ENCODE measurements at regions not wholly inside any gene's neighbourhood (a gene's known extent, or its start where the extent isn't known, plus 50 kb on each side); places are given as distances from the start of the nearest gene placed in this dataset.

DNA sequence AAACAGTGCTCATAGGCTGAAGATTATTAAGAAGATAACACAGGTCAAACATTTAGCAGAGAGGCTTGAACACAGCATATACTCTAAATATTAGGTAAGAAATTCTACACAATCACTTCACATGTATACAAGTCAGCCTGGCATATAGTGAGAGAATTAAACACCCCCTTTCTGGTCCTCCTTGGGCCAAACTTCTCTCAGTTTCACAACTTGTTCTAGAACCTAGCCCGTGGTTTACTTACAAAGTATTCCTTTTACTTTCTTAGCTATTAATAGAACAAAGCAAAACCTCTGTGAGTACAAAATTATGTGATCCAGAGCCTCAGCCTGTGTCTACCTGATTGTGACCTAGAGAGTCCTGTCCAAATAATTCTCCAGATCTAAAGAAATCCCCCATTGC is 562.8 kb downstream of the TNS1 start:
- no peaks in the 10 kb centered on the region for H3K9me3 Mint-ChIP-seq
- H3K4me3 Mint-ChIP-seq = no peak overlapping the region
- TF ChIP-seq, protein P1, sequence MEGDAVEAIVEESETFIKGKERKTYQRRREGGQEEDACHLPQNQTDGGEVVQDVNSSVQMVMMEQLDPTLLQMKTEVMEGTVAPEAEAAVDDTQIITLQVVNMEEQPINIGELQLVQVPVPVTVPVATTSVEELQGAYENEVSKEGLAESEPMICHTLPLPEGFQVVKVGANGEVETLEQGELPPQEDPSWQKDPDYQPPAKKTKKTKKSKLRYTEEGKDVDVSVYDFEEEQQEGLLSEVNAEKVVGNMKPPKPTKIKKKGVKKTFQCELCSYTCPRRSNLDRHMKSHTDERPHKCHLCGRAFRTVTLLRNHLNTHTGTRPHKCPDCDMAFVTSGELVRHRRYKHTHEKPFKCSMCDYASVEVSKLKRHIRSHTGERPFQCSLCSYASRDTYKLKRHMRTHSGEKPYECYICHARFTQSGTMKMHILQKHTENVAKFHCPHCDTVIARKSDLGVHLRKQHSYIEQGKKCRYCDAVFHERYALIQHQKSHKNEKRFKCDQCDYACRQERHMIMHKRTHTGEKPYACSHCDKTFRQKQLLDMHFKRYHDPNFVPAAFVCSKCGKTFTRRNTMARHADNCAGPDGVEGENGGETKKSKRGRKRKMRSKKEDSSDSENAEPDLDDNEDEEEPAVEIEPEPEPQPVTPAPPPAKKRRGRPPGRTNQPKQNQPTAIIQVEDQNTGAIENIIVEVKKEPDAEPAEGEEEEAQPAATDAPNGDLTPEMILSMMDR (IDR thresholded peaks at IDR 0.05) = no peak
- no peak overlapping the region for H3K27ac Mint-ChIP-seq
- no peak for DNase-seq
- H3K27me3 Mint-ChIP-seq (ENCODE audit: insufficient read depth) = no peaks in the 10 kb centered on the region; the same call in 1 of the 2 replicates
- no peaks in the 10 kb centered on the region for H3K36me3 Mint-ChIP-seq (ENCODE audit: low read depth)
- H3K4me1 Mint-ChIP-seq (ENCODE audit: low read depth) = peaks cover 6% of the 10 kb centered on the region; the same call in 1 of the 2 replicates

DNA sequence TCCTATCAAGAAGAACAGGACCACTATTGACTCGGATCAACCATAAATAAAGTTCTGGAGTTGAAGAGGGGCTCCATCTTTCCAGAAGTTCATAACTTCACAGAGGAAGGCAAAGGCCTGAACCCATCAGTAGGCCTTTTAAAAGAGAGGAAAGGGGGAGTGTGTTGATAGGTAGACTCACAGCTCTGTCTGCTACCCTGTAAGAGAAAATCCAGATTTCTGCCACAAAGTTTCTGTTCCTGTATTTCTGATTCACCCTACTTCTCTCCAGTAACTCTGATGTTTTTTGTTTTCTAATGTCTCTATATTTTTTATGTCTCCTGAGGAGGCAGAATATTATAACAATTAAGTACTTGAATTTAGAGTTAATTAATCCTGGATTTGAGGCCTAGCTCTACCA is 564.0 kb downstream of the TNS1 start:
- Mint-ChIP-seq H3K9me3 (no peaks in the 10 kb centered on the region), H3K4me3 (no peak overlapping the region), H3K4me1 (ENCODE audit: low read depth) (peaks cover 16% of the 10 kb centered on the region), H3K36me3 (ENCODE audit: low read depth) (no peaks in the 10 kb centered on the region), H3K27ac (no peak overlapping the region), H3K27me3 (ENCODE audit: insufficient read depth) (no peaks in the 10 kb centered on the region; the same call in 1 of the 2 replicates)
- no peak for DNase-seq
- TF ChIP-seq, protein P1 (IDR thresholded peaks at IDR 0.05) = no peak

DNA sequence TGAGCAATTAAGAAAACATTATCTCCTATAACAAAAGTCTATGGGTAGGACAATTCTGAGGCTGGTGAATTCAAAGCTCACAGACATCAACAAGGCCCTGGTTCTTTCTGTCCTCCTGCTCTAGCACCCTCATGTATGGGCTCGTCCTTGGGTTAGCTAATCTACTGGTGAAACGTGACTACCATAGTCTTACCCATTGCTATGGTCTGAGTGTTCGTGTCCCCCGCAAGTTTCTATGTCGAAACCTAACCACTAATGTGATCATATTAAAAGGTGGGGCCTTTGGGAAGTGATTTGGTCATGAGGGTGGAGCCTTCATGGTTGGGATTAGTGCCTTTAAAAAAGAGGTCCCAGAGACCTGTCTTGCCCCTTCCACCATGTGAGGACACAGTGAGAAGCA is 564.7 kb downstream of the TNS1 start:
- Mint-ChIP-seq H3K27ac (no peak overlapping the region), H3K4me3 (no peak overlapping the region), H3K36me3 (ENCODE audit: low read depth) (no peaks in the 10 kb centered on the region), H3K27me3 (ENCODE audit: insufficient read depth) (no peaks in the 10 kb centered on the region; the same call in 1 of the 2 replicates), H3K9me3 (no peaks in the 10 kb centered on the region), H3K4me1 (ENCODE audit: low read depth) (peaks cover 22% of the 10 kb centered on the region)
- DNase-seq = no peak
- TF ChIP-seq, protein P1 (IDR thresholded peaks at IDR 0.05) = no peak

DNA sequence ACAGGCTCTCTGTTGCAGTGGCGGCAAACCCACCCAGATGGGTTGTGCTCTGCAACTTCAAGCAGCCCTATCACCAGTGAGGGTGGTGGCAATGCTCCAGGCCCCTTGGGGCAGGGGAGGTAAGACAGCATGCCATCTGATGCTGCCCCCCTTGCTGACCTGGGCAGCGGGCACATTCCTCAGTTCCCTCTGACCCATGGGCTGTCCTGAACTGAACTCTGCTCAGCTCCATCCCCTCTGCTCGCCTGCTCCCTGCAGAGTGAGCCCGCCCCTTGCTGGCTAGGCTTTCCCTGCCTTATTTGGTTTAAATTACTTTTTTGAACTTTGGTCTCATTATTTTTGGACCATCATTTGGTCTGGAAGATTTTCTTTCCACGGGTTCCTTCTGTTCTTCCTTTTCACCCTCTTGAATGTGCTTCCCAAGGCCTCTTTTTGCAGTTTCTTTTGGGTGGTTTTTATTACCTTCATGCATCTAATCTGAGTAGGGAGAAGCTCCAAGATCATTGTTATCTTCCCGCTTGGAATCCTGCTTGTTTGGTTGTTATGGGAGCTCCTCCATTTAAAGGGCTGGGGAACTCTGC is 565.4 kb downstream of the TNS1 start:
- no peak for DNase-seq
- Mint-ChIP-seq H3K27ac (no peak overlapping the region), H3K4me1 (ENCODE audit: low read depth) (peaks cover 22% of the 10 kb centered on the region)

DNA sequence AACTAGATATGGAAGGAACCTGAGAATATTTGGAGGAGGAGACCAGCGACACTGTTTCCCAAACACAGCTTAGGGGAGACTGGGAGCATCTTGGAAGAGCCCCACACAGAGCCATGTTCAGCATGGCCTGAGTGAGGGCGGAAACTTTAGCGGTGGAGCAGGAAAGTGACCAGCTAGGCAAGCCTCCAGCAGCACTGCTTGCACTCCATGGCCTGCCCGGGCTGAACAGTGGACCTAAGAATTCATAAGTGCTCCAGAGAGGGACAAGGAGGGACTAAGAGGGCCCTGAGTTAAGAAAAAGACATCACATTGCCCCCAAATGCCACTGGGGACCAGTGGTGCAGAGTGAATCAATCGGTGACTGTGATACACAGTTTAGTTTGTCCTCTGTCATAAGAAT is 566.4 kb downstream of the TNS1 start:
- H3K27ac Mint-ChIP-seq = no peak overlapping the region
- H3K27me3 Mint-ChIP-seq (ENCODE audit: insufficient read depth) = peaks cover 1% of the 10 kb centered on the region
- TF ChIP-seq, protein P1 (IDR thresholded peaks at IDR 0.05) = no peak
- H3K9me3 Mint-ChIP-seq = no peaks in the 10 kb centered on the region
- H3K4me3 Mint-ChIP-seq = no peak overlapping the region
- H3K4me1 Mint-ChIP-seq (ENCODE audit: low read depth) = peaks cover 31% of the 10 kb centered on the region
- DNase-seq = no peak
- H3K36me3 Mint-ChIP-seq (ENCODE audit: low read depth) = no peaks in the 10 kb centered on the region

More for the DNA sequence above, 565.4 kb downstream of the TNS1 start:
- no peak overlapping the region for H3K4me3 Mint-ChIP-seq
- H3K27me3 Mint-ChIP-seq (ENCODE audit: insufficient read depth) = peaks cover 1% of the 10 kb centered on the region; the same call in 1 of the 2 replicates
- no peaks in the 10 kb centered on the region for H3K36me3 Mint-ChIP-seq (ENCODE audit: low read depth)
- TF ChIP-seq, protein P1 (IDR thresholded peaks at IDR 0.05) = no peak
- no peaks in the 10 kb centered on the region for H3K9me3 Mint-ChIP-seq

Measured in HFFc6 (cell line).